ENCODE measurements at regions not wholly inside any gene's neighbourhood (a gene's known extent, or its start where the extent isn't known, plus 50 kb on each side); places are given as distances from the start of the nearest gene placed in this dataset.
A peak's percentile ranks its signal among the peaks of the same experiment; 100 is the strongest.
"Not testable (repeated sequence)": the region's sequence is repeated elsewhere in the genome, so short reads cannot be mapped to it uniquely, and the experiment has no call there.

DNA sequence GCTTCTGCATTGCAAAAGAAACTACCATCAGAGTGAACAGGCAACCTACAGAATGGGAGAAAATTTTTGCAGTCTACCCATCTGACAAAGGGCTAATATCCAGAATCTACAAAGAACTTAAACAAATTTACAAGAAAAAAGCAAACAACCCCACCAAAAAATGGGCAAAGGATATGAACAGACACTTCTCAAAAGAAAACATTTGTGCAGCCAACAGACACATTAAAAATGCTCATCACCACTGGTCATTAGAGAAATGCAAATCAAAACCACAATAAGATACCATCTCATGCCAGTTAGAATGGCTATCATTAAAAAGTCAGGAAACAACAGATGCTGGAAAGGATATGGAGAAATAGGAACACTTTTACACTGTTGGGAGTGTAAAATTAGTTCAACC lies 157.3 kb downstream of the ARL4A start:
- not testable (repeated sequence) for H3K4me3 ChIP-seq (ENCODE audit: low read depth, low read length); H3K27ac ChIP-seq (ENCODE audit: low read depth, low read length); H3K27me3 ChIP-seq (ENCODE audit: control insufficient read depth, insufficient read depth, low read length); H3K9me3 ChIP-seq (ENCODE audit: control insufficient read depth, insufficient read depth, low read length); DNase-seq (ENCODE audit: low read depth in 4 of 6, low spot score in 6 of 6); H3K4me1 ChIP-seq (ENCODE audit: control insufficient read depth, insufficient read depth, low read length); H3K36me3 ChIP-seq (ENCODE audit: control insufficient read depth, insufficient read depth, low read length)

DNA sequence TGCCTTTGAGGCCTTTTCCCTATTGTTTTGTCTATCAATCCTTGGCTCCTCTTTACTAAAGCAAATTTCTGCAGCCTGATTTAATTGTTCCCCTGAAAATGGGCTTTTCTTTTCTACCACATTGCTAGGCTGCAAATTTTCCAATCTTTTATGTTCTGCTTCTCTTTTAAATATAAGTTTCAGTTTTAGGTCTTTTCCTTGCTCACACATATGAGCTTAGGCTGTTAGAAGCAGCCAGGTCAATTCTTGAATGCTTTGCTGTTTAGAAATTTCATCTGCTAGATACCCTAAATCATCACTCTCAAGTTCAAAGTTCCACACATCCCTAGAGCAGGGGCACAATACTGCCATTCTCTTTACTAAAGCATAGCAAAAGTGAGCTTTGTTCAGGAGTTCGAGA lies 159.6 kb downstream of the ARL4A start:
- no peaks in the 10 kb centered on the region for H3K27me3 ChIP-seq (ENCODE audit: control insufficient read depth, insufficient read depth, low read length)

DNA sequence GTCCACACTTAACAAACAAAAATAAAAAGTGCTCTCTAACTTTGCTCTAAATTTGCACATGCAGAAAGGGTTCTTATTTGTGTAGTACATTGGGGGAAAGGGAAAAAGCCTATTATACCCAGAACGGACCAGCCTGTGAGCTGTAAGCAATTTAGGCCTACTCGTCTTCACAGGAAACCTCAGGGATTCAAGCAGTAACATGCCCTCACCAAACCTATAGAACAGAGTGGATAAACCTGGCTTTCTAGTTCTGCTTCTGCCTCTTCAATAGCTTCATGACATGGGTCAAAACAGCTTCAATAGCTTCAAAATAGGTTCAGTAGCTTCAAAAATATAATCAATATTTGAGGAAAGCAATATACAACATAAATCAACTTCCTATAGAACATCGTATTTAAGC lies 163.7 kb downstream of the ARL4A start:
- H3K9me3 ChIP-seq (ENCODE audit: control insufficient read depth, insufficient read depth, low read length): peaks cover 7% of the 10 kb centered on the region
- H3K27ac ChIP-seq (ENCODE audit: low read depth, low read length): no peak overlapping the region
- H3K4me3 ChIP-seq (ENCODE audit: low read depth, low read length): no peak overlapping the region
- H3K36me3 ChIP-seq (ENCODE audit: control insufficient read depth, insufficient read depth, low read length): no peaks in the 10 kb centered on the region
- WGBS (ENCODE audit: insufficient coverage): 63% methylated on average over 2 of the region's 3 CpGs
- H3K4me1 ChIP-seq (ENCODE audit: control insufficient read depth, insufficient read depth, low read length): no peaks in the 10 kb centered on the region
- DNase-seq (ENCODE audit: low read depth in 4 of 6, low spot score in 6 of 6): no peak
- no peaks in the 10 kb centered on the region for H3K27me3 ChIP-seq (ENCODE audit: control insufficient read depth, insufficient read depth, low read length)

More for the DNA sequence above, 159.6 kb downstream of the ARL4A start:
- no peaks in the 10 kb centered on the region for H3K36me3 ChIP-seq (ENCODE audit: control insufficient read depth, insufficient read depth, low read length)
- no peak overlapping the region for H3K27ac ChIP-seq (ENCODE audit: low read depth, low read length)
- no CpG with 5 or more reads among the region's 1 CpG for WGBS (ENCODE audit: insufficient coverage)
- DNase-seq (ENCODE audit: low read depth in 4 of 6, low spot score in 6 of 6): no peak
- no peak overlapping the region for H3K4me3 ChIP-seq (ENCODE audit: low read depth, low read length)
- H3K4me1 ChIP-seq (ENCODE audit: control insufficient read depth, insufficient read depth, low read length): no peaks in the 10 kb centered on the region
- H3K9me3 ChIP-seq (ENCODE audit: control insufficient read depth, insufficient read depth, low read length): peaks cover 7% of the 10 kb centered on the region

DNA sequence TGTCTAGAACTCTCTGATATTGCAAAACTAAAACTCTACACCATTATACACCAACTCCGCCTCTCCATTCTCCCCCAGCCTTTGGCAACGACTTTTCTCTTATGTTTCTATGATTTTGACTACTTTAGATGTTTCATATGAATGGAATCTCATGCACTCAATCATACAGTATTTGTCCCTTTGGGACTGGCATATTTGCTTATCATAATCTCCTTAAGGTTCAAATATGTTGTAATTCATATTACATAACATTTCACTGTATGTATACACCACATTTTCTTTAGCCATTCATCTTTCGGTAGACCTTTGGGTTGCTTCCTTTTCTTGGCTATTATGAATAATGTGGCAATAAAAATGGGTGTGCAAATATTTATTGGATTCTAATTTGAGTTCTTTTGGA lies 164.4 kb downstream of the ARL4A start:
- no peak overlapping the region for H3K27ac ChIP-seq (ENCODE audit: low read depth, low read length)
- no CpG with 5 or more reads among the region's 3 CpGs for WGBS (ENCODE audit: insufficient coverage)
- no peak overlapping the region for H3K4me3 ChIP-seq (ENCODE audit: low read depth, low read length)
- H3K4me1 ChIP-seq (ENCODE audit: control insufficient read depth, insufficient read depth, low read length): no peaks in the 10 kb centered on the region
- H3K27me3 ChIP-seq (ENCODE audit: control insufficient read depth, insufficient read depth, low read length): no peaks in the 10 kb centered on the region
- no peaks in the 10 kb centered on the region for H3K36me3 ChIP-seq (ENCODE audit: control insufficient read depth, insufficient read depth, low read length)
- H3K9me3 ChIP-seq (ENCODE audit: control insufficient read depth, insufficient read depth, low read length): peaks cover 2% of the 10 kb centered on the region
- no peak for DNase-seq (ENCODE audit: low read depth in 4 of 6, low spot score in 6 of 6)

DNA sequence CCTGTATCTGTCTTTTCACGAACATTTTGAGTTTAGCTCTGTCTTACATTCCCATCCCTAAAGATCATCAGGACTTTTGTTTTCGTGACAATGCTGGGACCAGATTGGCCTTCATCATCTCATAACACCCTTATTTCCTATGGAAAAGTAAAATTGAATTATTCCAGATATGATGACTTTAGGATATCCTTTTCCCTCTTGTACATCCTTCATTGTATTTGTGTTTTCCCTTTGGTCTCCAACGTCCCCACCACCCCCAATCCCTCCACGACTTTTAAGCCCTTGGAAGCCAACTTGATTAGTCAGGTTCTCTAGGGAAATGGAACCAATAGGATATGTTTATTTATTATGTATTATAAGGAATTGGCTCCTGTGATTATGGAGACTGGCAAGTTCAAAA lies 167.6 kb downstream of the ARL4A start:
- DNase-seq (ENCODE audit: low read depth in 4 of 6, low spot score in 6 of 6): no peak
- Histone ChIP-seq H3K4me3 (ENCODE audit: low read depth, low read length) (no peak overlapping the region), H3K9me3 (ENCODE audit: control insufficient read depth, insufficient read depth, low read length) (no peaks in the 10 kb centered on the region), H3K36me3 (ENCODE audit: control insufficient read depth, insufficient read depth, low read length) (no peaks in the 10 kb centered on the region), H3K27ac (ENCODE audit: low read depth, low read length) (no peak overlapping the region), H3K27me3 (ENCODE audit: control insufficient read depth, insufficient read depth, low read length) (no peaks in the 10 kb centered on the region), H3K4me1 (ENCODE audit: control insufficient read depth, insufficient read depth, low read length) (no peaks in the 10 kb centered on the region)
- WGBS (ENCODE audit: insufficient coverage): no CpG with 5 or more reads among the region's 4 CpGs

DNA sequence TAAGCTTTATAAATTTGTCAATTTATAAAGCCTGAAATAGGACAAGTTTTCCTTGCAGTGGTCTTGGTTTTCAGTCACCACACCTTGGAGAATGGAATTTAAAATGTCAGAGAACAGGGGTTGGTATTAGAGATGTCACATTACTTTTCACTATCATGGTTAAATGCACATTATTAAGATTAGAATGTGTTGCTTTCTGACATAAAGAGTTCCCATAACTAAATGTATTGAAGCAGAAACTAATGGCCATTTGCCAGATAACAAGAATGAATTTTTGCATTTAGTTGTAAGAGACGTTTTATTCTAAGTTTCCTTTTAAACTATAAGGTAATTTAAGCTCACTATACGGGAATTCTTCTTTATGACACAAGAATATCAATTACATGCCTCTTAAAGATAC lies 172.3 kb downstream of the ARL4A start:
- WGBS (ENCODE audit: insufficient coverage): no CpG with 5 or more reads among the region's 2 CpGs
- H3K9me3 ChIP-seq (ENCODE audit: control insufficient read depth, insufficient read depth, low read length): no peaks in the 10 kb centered on the region
- peaks cover 3% of the 10 kb centered on the region for H3K4me1 ChIP-seq (ENCODE audit: control insufficient read depth, insufficient read depth, low read length)
- H3K4me3 ChIP-seq (ENCODE audit: low read depth, low read length): no peak overlapping the region
- DNase-seq (ENCODE audit: low read depth in 4 of 6, low spot score in 6 of 6): peak in 1 of 6 donors; percentile 23
- no peak overlapping the region for H3K27ac ChIP-seq (ENCODE audit: low read depth, low read length)
- no peaks in the 10 kb centered on the region for H3K27me3 ChIP-seq (ENCODE audit: control insufficient read depth, insufficient read depth, low read length)
- no peaks in the 10 kb centered on the region for H3K36me3 ChIP-seq (ENCODE audit: control insufficient read depth, insufficient read depth, low read length)

DNA sequence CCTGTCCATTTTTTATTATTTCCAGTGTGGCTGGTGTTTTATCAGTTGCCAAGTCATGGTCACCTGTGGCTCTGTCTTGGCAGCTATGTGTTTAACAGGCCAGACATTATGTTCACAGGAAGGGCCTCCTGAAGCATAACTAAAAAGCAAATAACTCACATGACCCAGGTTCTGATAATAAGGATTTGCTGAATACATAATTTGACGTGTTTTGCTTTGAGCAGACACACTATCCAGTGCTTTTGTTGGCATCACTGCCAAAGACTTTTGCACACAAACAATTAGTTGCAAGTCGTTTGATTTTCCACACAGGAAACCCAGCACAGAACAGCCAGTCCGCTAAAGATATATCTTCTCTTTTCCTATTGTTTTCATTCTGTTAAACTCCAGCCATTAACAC lies 173.6 kb downstream of the ARL4A start:
- DNase-seq (ENCODE audit: low read depth in 4 of 6, low spot score in 6 of 6): peak in 2 of 6 donors; percentile 28 to 72
- no peaks in the 10 kb centered on the region for H3K27me3 ChIP-seq (ENCODE audit: control insufficient read depth, insufficient read depth, low read length)
- peaks cover 3% of the 10 kb centered on the region for H3K4me1 ChIP-seq (ENCODE audit: control insufficient read depth, insufficient read depth, low read length)
- H3K36me3 ChIP-seq (ENCODE audit: control insufficient read depth, insufficient read depth, low read length): no peaks in the 10 kb centered on the region
- 6% methylated on average over 2 of the region's 3 CpGs for WGBS (ENCODE audit: insufficient coverage)
- no peaks in the 10 kb centered on the region for H3K9me3 ChIP-seq (ENCODE audit: control insufficient read depth, insufficient read depth, low read length)
- H3K4me3 ChIP-seq (ENCODE audit: low read depth, low read length): no peak overlapping the region
- no peak overlapping the region for H3K27ac ChIP-seq (ENCODE audit: low read depth, low read length)

DNA sequence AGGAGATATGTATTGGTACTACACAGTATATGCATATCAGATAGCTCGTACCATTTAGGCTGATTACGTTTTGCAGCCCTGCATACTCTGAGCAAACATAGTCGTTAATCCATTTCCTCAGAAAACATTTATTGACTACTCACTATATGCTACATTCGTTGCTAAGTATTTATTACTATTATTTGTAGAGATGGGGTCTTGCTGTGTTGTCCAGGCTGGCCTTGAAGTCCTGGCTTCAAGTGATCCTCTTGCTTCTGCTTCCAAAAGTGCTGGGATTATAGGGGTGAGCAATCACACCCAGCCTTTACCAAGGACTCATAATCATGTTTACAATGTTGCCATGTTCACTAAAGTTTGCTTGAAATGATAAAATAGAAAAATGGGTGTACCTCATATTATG lies 174.7 kb downstream of the ARL4A start:
- H3K4me3 ChIP-seq (ENCODE audit: low read depth, low read length): no peak overlapping the region
- no peak overlapping the region for H3K27ac ChIP-seq (ENCODE audit: low read depth, low read length)
- H3K9me3 ChIP-seq (ENCODE audit: control insufficient read depth, insufficient read depth, low read length): no peaks in the 10 kb centered on the region
- H3K27me3 ChIP-seq (ENCODE audit: control insufficient read depth, insufficient read depth, low read length): no peaks in the 10 kb centered on the region
- WGBS (ENCODE audit: insufficient coverage): no CpG with 5 or more reads among the region's 4 CpGs
- H3K4me1 ChIP-seq (ENCODE audit: control insufficient read depth, insufficient read depth, low read length): peaks cover 3% of the 10 kb centered on the region
- DNase-seq (ENCODE audit: low read depth in 4 of 6, low spot score in 6 of 6): no peak
- no peaks in the 10 kb centered on the region for H3K36me3 ChIP-seq (ENCODE audit: control insufficient read depth, insufficient read depth, low read length)

DNA sequence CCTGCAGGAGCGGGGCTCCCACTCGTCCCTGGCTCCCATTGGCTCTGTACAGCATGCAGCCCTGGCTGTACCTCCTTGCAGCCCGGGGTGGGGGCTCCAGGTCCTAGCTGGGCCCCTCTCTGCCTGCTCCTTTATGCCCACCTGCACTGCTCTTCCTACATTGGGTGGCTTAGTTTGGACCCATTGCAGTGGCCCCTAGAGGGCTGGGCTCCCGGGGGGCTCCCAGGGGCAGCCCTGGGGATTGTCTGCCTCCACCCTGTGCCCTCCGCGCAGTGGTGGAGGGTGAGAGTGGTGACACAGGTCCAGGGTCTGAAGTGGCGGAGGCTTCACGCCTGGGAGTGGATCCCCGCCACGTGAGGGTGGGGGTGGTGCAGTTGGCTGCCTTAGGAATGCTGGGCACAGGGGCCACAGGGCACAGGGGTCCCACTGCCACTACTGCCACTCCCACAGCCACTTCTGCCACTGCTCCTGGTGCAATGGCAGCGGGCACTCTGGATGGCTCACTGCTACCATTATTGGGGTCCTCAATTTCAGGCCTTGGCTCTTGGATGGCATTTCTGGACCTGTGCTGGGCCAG lies 177.1 kb downstream of the ARL4A start:
- Histone ChIP-seq H3K9me3 (ENCODE audit: control insufficient read depth, insufficient read depth, low read length) (no peaks in the 10 kb centered on the region), H3K27ac (ENCODE audit: low read depth, low read length) (no peak overlapping the region), H3K36me3 (ENCODE audit: control insufficient read depth, insufficient read depth, low read length) (no peaks in the 10 kb centered on the region), H3K4me3 (ENCODE audit: low read depth, low read length) (no peak overlapping the region), H3K4me1 (ENCODE audit: control insufficient read depth, insufficient read depth, low read length) (peaks cover 3% of the 10 kb centered on the region), H3K27me3 (ENCODE audit: control insufficient read depth, insufficient read depth, low read length) (no peaks in the 10 kb centered on the region)
- DNase-seq (ENCODE audit: low read depth in 4 of 6, low spot score in 6 of 6): no peak
- 92% methylated on average over 7 of the region's 11 CpGs for WGBS (ENCODE audit: insufficient coverage)

DNA sequence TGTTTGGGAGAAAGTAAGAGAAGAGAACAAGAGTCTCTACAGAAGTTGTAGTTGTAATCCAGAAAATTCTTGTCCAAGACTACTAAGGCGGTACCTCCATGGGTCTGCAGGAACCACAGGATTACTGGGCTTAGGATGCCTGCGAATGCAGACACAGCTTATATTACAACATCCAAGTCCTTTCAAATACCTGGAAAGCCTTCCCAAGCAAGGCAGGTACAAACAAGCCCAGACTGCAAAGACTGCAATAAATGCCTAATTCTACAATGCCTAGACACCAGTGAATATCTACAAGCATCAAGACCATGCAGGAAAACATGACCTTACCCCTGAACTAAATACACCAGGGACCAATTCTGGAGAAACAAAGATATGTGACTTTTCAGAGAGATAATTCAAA lies 178.2 kb downstream of the ARL4A start:
- H3K4me3 ChIP-seq (ENCODE audit: low read depth, low read length): no peak overlapping the region

More for the DNA sequence above, 178.2 kb downstream of the ARL4A start:
- no peak for DNase-seq (ENCODE audit: low read depth in 4 of 6, low spot score in 6 of 6)
- Histone ChIP-seq H3K27me3 (ENCODE audit: control insufficient read depth, insufficient read depth, low read length) (no peaks in the 10 kb centered on the region), H3K4me1 (ENCODE audit: control insufficient read depth, insufficient read depth, low read length) (peaks cover 3% of the 10 kb centered on the region), H3K36me3 (ENCODE audit: control insufficient read depth, insufficient read depth, low read length) (no peaks in the 10 kb centered on the region), H3K9me3 (ENCODE audit: control insufficient read depth, insufficient read depth, low read length) (no peaks in the 10 kb centered on the region), H3K27ac (ENCODE audit: low read depth, low read length) (no peak overlapping the region)
- 100% methylated on average over 2 of the region's 2 CpGs for WGBS (ENCODE audit: insufficient coverage)
